NT2/D1 (cell line): ENCODE measurements at regions not wholly inside any gene's neighbourhood (a gene's known extent, or its start where the extent isn't known, plus 50 kb on each side); places are given as distances from the start of the nearest gene placed in this dataset.

Experiments used
- SUZ12 ChIP-seq: IDR thresholded peaks from 2 replicates; pipeline ENCODE4 v1.6.1; 2011; ENCODE audit not compliant: insufficient read length, insufficient read depth; ENCODE audit errors: extremely low read depth
- YY1 ChIP-seq: IDR thresholded peaks from 2 replicates; pipeline ENCODE4 v1.6.1; 2011; ENCODE audit not compliant: insufficient read length, insufficient read depth

DNA sequence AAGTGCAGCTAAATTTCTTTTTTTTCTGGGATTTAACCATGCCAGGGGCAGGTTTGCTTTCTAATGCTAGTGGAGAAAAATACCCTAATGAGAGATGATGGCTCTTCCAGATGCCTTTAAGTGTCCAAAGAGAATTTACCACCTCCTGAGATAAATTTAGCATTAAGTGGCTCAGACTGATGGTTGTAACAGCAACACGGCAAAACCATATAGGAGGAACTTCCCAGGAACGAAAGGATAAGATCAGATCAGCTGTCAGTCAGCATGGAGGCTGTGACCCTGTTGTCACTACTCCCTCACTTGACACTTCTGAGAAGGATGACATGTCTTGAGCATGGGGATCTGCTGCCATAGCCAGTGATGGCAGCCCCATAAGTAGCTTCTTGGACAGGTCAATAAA lies 860.0 kb downstream of the QKI start:
- TF ChIP-seq YY1 (no peak), SUZ12 (no peak)
